GM12891 (cell line): ENCODE measurements at regions not wholly inside any gene's neighbourhood (a gene's known extent, or its start where the extent isn't known, plus 50 kb on each side); places are given as distances from the start of the nearest gene placed in this dataset.

Experiments used
- DNase-seq: peaks from one replicate; pipeline ENCODE4 v3.0.0; 2011; ENCODE audit warnings: low spot score; ENCODE audit not compliant: insufficient read length
- FAIRE-seq: peaks from 2 replicates; lab custom pipeline; 2011; peaks lifted over from hg19 to GRCh38; lab: Jason Lieb, UNC
- PAX5 ChIP-seq: IDR thresholded peaks from 2 replicates; pipeline ENCODE4 v1.6.1; 2011; ENCODE audit warnings: low read length, moderate library complexity, mild to moderate bottlenecking; ENCODE audit not compliant: insufficient read depth, severe bottlenecking
- POLR2A ChIP-seq: IDR thresholded peaks from 2 replicates; pipeline ENCODE4 v1.6.1; 2011; ENCODE audit warnings: low read depth, low read length, control low read depth
- POLR2AphosphoS5 ChIP-seq: IDR thresholded peaks from 2 replicates; pipeline ENCODE4 v1.6.1; 2011; ENCODE audit warnings: low read depth, low read length, control low read depth
- POU2F2 ChIP-seq: IDR thresholded peaks from 2 replicates; pipeline ENCODE4 v1.6.1; 2011; ENCODE audit warnings: low read depth, mild to moderate bottlenecking, control low read depth, low read length, moderate library complexity
- SPI1 ChIP-seq: IDR thresholded peaks from 2 replicates; pipeline ENCODE4 v1.6.1; 2011; ENCODE audit warnings: low read depth, low read length, control low read depth
- TAF1 ChIP-seq: IDR thresholded peaks from 2 replicates; pipeline ENCODE4 v1.6.1; 2011; ENCODE audit warnings: low read depth, low read length, control low read depth

GRCh38 chr4:182000077-182000476, 243.1 kb upstream of the TENM3 start:
- no peak for DNase-seq
- no peak for TF ChIP-seq POLR2AphosphoS5
- no peak for TF ChIP-seq SPI1
- TF ChIP-seq POU2F2, result no peak
- TF ChIP-seq TAF1, result no peak
- no peak for TF ChIP-seq POLR2A
- no peak for TF ChIP-seq PAX5
- no peak for FAIRE-seq

DNA sequence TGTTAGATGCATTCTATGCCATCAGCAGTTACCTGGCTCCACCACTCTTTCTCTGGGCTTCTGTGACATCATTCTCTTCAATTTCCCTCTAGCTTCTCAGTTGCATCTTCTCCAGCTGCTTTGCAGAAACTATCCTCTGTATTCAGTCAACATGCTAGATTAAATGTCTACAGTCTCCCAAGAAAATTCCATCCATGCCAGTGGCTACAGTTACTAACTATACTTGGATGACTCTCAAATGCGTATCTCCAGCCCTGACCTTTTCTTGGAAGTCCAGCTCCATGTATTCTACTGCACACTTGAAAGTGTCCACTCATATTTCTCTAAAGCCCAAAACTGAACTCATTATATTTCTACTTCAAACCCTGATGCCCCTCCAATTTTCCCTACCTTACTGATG, 232.3 kb upstream of the TENM3 start:
- no peak for TF ChIP-seq POU2F2
- no peak for TF ChIP-seq TAF1
- no peak for TF ChIP-seq PAX5
- TF ChIP-seq POLR2A, result no peak
- TF ChIP-seq SPI1, result no peak
- TF ChIP-seq POLR2AphosphoS5, result no peak
- DNase-seq (no peak), FAIRE-seq (no peak)

DNA sequence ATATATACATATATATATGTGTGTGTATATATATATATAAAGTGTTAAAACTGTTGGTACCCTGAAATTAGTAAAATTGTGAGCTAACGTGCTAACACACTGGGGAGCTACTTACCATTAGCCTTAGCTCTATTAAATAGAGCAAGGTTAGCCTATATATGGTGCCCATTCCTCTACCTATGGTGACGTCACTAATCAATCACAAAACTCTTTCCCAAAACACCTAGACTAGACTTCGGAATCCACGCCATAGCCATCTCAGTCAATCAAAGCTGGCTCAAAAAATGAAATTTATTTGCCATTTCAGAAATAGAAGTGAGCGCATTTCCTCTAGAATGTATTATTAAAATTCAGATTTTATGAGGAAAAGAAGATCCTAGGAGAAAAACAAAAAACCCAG, 229.0 kb upstream of the TENM3 start:
- no peak for FAIRE-seq
- DNase-seq, result no peak
- TF ChIP-seq TAF1, result no peak
- TF ChIP-seq POLR2AphosphoS5, result no peak
- no peak for TF ChIP-seq SPI1
- no peak for TF ChIP-seq POU2F2
- no peak for TF ChIP-seq POLR2A
- no peak for TF ChIP-seq PAX5

GRCh38 chr4:182015014-182015413, 228.2 kb upstream of the TENM3 start:
- no peak for TF ChIP-seq PAX5

DNA sequence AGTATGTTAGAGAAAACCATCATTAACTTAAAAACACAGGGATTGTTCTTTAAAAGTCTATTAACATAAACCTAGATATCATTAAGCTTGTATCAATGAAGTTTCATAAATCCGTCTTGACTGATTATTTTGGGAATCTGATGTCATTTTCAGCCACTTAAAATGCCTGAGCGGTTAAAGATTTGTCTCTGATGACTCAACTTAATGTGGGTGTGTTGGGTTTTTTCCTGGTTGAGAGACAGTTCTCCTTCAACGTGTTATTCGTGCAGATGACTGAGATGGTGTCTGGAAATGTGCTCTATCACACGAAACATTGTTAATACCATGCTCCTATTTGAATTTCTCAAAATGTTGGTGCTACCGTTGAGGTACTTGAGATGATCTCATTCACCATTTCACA, 227.3 kb upstream of the TENM3 start:
- DNase-seq, result no peak
- no peak for FAIRE-seq
- TF ChIP-seq TAF1, result no peak
- no peak for TF ChIP-seq SPI1
- TF ChIP-seq POLR2AphosphoS5, result no peak
- no peak for TF ChIP-seq POLR2A
- TF ChIP-seq POU2F2, result no peak
- TF ChIP-seq PAX5, result no peak

More at GRCh38 chr4:182015014-182015413, 228.2 kb upstream of the TENM3 start:
- FAIRE-seq (no peak), DNase-seq (no peak)

- FAIRE-seq, result peak; percentile 82
- TF ChIP-seq POU2F2, result no peak
- TF ChIP-seq POLR2AphosphoS5, result no peak
- no peak for TF ChIP-seq SPI1
- no peak for TF ChIP-seq POLR2A
- TF ChIP-seq PAX5, result no peak
- no peak for TF ChIP-seq TAF1
- DNase-seq, result no peak
These were observed 226.2 kb upstream of the TENM3 start for GRCh38 chr4:182017038-182017437.

GRCh38 chr4:182018691-182019090, 224.5 kb upstream of the TENM3 start:
- DNase-seq (no peak), FAIRE-seq (no peak)
- TF ChIP-seq PAX5 (no peak), POU2F2 (no peak), POLR2AphosphoS5 (no peak), POLR2A (no peak), TAF1 (no peak), SPI1 (no peak)

DNA sequence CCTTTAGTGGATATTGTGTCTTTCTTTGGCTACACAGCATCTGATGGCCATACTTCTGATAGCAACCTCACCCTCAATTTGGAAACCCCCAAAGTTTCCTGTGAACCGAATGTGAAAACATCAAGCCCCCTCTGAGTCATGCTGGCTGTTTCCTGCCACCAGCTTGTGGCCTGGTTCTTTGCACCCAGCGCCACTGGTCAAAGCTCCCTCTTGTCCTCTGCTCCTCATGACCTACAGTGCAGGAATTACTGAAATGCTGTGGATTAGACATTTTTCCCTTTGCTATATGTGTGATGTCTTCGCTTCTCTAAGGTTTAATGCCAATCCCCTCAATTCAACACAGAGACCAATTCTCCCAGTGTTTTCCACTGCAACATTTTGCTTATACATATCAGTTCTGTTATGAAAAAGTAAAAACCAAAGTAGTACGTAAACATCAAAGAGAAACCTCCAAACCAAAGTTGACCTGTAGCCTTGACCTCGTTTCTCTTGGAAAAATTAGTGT, 224.0 kb upstream of the TENM3 start:
- TF ChIP-seq POLR2A, result no peak
- TF ChIP-seq POLR2AphosphoS5, result no peak
- peak; percentile 20; the same call in 1 of the 2 replicates for TF ChIP-seq POU2F2
- FAIRE-seq (peak; percentile 88), DNase-seq (peak; percentile 10)

- no peak for FAIRE-seq
- no peak for DNase-seq
- no peak for TF ChIP-seq POLR2AphosphoS5
- no peak for TF ChIP-seq POLR2A
- TF ChIP-seq TAF1, result no peak
- TF ChIP-seq POU2F2, result no peak
- no peak for TF ChIP-seq SPI1
These were observed 220.3 kb upstream of the TENM3 start for GRCh38 chr4:182022909-182023308.

- DNase-seq (no peak), FAIRE-seq (no peak)
- TF ChIP-seq POU2F2, result no peak
- no peak for TF ChIP-seq POLR2AphosphoS5
- no peak for TF ChIP-seq SPI1
- no peak for TF ChIP-seq POLR2A
- no peak for TF ChIP-seq TAF1
- TF ChIP-seq PAX5, result no peak
These were observed 219.7 kb upstream of the TENM3 start for GRCh38 chr4:182023469-182023868.

DNA sequence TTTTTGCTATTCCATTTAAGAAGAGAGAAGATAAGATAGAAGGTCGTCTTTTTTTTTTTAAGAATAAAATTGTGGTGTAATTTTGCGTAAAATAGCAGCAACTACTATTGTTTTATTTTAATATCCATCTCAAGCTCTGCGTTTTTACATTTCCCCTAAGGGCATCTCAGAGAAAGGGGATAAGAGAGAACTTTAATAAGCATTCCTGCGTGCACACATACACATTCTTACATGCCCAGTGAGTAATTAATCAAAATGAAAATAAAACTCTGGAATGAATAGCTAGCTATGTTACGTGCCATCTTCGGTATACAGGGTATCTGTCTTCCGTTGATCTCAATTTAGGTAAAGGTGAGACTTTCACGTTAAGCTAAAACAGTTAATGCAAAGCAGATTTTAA, 200.3 kb upstream of the TENM3 start:
- DNase-seq, result no peak
- TF ChIP-seq POLR2A, result no peak
- TF ChIP-seq PAX5, result no peak
- no peak for TF ChIP-seq TAF1
- TF ChIP-seq POLR2AphosphoS5, result no peak
- TF ChIP-seq POU2F2, result no peak
- TF ChIP-seq SPI1, result no peak
- FAIRE-seq, result no peak

DNA sequence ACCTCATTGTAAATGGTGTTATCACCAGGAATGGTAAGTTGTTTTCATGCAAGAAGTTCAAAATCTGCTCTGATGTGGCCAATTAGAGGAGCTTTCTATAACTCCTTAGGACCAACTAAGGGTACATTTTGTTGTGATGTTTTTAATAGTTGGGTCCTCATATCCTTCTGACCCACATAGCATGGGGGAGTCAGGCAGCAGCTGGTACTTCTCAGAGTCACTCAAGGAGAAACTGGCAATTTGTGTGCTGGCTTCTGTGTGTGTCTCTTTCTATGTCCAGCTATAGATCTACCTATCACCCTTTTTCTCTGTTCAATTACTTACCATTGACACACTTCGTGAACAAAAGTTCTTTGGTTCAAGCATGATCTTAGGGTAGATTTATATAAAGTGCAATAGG, 194.3 kb upstream of the TENM3 start:
- FAIRE-seq, result no peak
- no peak for TF ChIP-seq POLR2A
- TF ChIP-seq POLR2AphosphoS5, result no peak
- no peak for TF ChIP-seq POU2F2
- no peak for TF ChIP-seq PAX5
- TF ChIP-seq TAF1, result no peak
- no peak for TF ChIP-seq SPI1
- no peak for DNase-seq
